ENCODE measurements at regions not wholly inside any gene's neighbourhood (a gene's known extent, or its start where the extent isn't known, plus 50 kb on each side); places are given as distances from the start of the nearest gene placed in this dataset.

GRCh38 chr2:240303896-240304745, 131.3 kb upstream of the GPC1 start:
- H3K36me3 ChIP-seq = no peaks in the 10 kb centered on the region
- no peaks in the 10 kb centered on the region for H3K27me3 ChIP-seq
- no peaks in the 10 kb centered on the region for H3K4me1 ChIP-seq
- intact Hi-C loops (cut with DNase I) = no loop called here
- H3K9ac ChIP-seq (ENCODE audit: low read depth in 2 of 2, low read length in 2 of 2) = no peak overlapping the region
- H3K27ac ChIP-seq = no peak overlapping the region
- no peak for DNase-seq
- no peaks in the 10 kb centered on the region for H3K9me3 ChIP-seq
- TF ChIP-seq CTCF (IDR thresholded peaks at IDR 0.05) = no peak
- no peak overlapping the region for H3K4me3 ChIP-seq

- no peaks in the 10 kb centered on the region for H3K27me3 ChIP-seq
- DNase-seq = no peak
- no peaks in the 10 kb centered on the region for H3K36me3 ChIP-seq
- intact Hi-C loops (cut with DNase I) = no loop called here
- no peak for TF ChIP-seq CTCF (IDR thresholded peaks at IDR 0.05)
- H3K4me1 ChIP-seq = no peaks in the 10 kb centered on the region
- H3K27ac ChIP-seq = no peak overlapping the region
- H3K9me3 ChIP-seq = no peaks in the 10 kb centered on the region
- no peak overlapping the region for H3K9ac ChIP-seq (ENCODE audit: low read depth in 2 of 2, low read length in 2 of 2)
- no peak overlapping the region for H3K4me3 ChIP-seq
These were observed 130.7 kb upstream of the GPC1 start for GRCh38 chr2:240304746-240305161.

- intact Hi-C loops (cut with DNase I) = no loop called here
- TF ChIP-seq CTCF (IDR thresholded peaks at IDR 0.05) = no peak
- no peak for DNase-seq
These were observed 130.0 kb upstream of the GPC1 start for GRCh38 chr2:240305369-240305962.

GRCh38 chr2:240306185-240306584, 129.3 kb upstream of the GPC1 start:
- H3K9ac ChIP-seq (ENCODE audit: low read depth in 2 of 2, low read length in 2 of 2) = no peak overlapping the region

More at GRCh38 chr2:240305369-240305962, 130.0 kb upstream of the GPC1 start:
- H3K9me3 ChIP-seq = no peaks in the 10 kb centered on the region
- H3K36me3 ChIP-seq = no peaks in the 10 kb centered on the region
- H3K4me3 ChIP-seq = no peak overlapping the region
- H3K4me1 ChIP-seq = no peaks in the 10 kb centered on the region
- H3K27ac ChIP-seq = no peak overlapping the region
- H3K27me3 ChIP-seq = no peaks in the 10 kb centered on the region
- no peak overlapping the region for H3K9ac ChIP-seq (ENCODE audit: low read depth in 2 of 2, low read length in 2 of 2)

GRCh38 chr2:240308111-240308651, 127.3 kb upstream of the GPC1 start:
- no peaks in the 10 kb centered on the region for H3K27me3 ChIP-seq
- no peak for TF ChIP-seq CTCF (IDR thresholded peaks at IDR 0.05)
- no peak overlapping the region for H3K27ac ChIP-seq
- DNase-seq = no peak
- H3K9ac ChIP-seq (ENCODE audit: low read depth in 2 of 2, low read length in 2 of 2) = no peak overlapping the region
- H3K4me1 ChIP-seq = no peaks in the 10 kb centered on the region
- no peaks in the 10 kb centered on the region for H3K9me3 ChIP-seq
- intact Hi-C loops (cut with DNase I) = no loop called here
- H3K36me3 ChIP-seq = no peaks in the 10 kb centered on the region
- H3K4me3 ChIP-seq = no peak overlapping the region

More at GRCh38 chr2:240306185-240306584, 129.3 kb upstream of the GPC1 start:
- no peaks in the 10 kb centered on the region for H3K36me3 ChIP-seq
- no peaks in the 10 kb centered on the region for H3K9me3 ChIP-seq
- H3K27me3 ChIP-seq = no peaks in the 10 kb centered on the region
- TF ChIP-seq CTCF (IDR thresholded peaks at IDR 0.05) = no peak
- DNase-seq = no peak
- H3K27ac ChIP-seq = no peak overlapping the region
- no peaks in the 10 kb centered on the region for H3K4me1 ChIP-seq
- intact Hi-C loops (cut with DNase I) = no loop called here
- no peak overlapping the region for H3K4me3 ChIP-seq

Measured in colonic mucosa (tissue), 4 donors.